ENCODE measurements at regions not wholly inside any gene's neighbourhood (a gene's known extent, or its start where the extent isn't known, plus 50 kb on each side); places are given as distances from the start of the nearest gene placed in this dataset.
A peak's percentile ranks its signal among the peaks of the same experiment; 100 is the strongest.
"Not testable (repeated sequence)": the region's sequence is repeated elsewhere in the genome, so short reads cannot be mapped to it uniquely, and the experiment has no call there.

GRCh38 chr6:168168330-168168729 is 89.3 kb upstream of the FRMD1 start:
- not testable (repeated sequence) for H3K36me3 Mint-ChIP-seq (ENCODE audit: low read depth); H3K9me3 Mint-ChIP-seq; H3K27me3 Mint-ChIP-seq; H3K4me1 Mint-ChIP-seq; H3K4me3 Mint-ChIP-seq; ATAC-seq (replicated peaks)
- H3K27ac Mint-ChIP-seq: peak overlapping the region; percentile 80

DNA sequence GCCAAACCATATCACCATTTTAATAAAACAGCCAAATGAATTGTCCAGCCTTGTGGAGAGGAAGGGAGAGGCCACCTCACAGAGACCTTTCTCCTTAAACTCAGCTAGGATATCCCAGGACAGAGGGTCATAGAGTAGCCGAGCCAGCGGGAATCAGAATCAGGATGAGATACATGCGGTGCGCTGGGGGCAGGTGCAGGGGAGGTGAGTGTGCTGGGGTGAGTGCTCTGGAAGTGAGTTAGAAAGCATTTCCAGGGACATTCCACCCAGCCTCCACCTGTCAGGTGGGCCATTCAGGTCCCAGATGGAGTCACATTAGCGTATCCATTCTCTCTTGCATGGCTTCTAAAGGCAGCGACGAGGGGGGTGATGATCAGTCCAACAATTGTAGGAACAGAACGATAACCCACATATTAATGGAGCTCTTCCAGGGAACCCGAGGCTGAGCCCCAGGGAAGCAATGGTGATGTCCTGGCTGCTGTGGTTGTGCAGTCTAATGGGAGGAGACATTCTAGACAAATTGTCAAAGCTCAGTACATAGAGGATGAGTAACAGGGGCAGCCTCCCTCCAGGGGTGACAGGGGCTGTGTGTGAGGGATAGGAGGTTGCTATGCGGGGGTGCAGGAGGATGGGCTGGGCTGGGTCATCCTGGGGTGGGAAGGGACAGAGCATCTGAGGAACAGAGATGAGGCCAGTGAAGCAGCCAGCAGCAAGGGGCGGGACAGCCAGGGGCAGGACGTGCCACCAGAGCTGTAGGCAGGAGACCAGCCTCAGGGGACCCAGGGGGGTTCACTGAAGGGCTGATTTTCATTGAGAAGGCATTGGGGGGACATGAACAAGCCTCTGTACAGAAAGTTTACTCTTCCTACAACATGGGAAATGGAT is 88.7 kb upstream of the FRMD1 start:
- H3K4me3 Mint-ChIP-seq: no peak overlapping the region
- H3K36me3 Mint-ChIP-seq (ENCODE audit: low read depth): no peaks in the 10 kb centered on the region
- peak overlapping the region; percentile 80 for H3K27ac Mint-ChIP-seq
- ATAC-seq (replicated peaks): no peak
- H3K4me1 Mint-ChIP-seq: no peaks in the 10 kb centered on the region
- peaks cover 6% of the 10 kb centered on the region for H3K27me3 Mint-ChIP-seq
- no peaks in the 10 kb centered on the region for H3K9me3 Mint-ChIP-seq

- Mint-ChIP-seq H3K4me3 (no peak overlapping the region), H3K27ac (no peak overlapping the region), H3K27me3 (peaks cover 6% of the 10 kb centered on the region), H3K36me3 (ENCODE audit: low read depth) (no peaks in the 10 kb centered on the region), H3K4me1 (no peaks in the 10 kb centered on the region), H3K9me3 (no peaks in the 10 kb centered on the region)
- ATAC-seq (replicated peaks): no peak
Measured at GRCh38 chr6:168166627-168167026, 87.6 kb upstream of the FRMD1 start.

- no peak overlapping the region for H3K4me3 Mint-ChIP-seq
- no peaks in the 10 kb centered on the region for H3K9me3 Mint-ChIP-seq
- peaks cover 6% of the 10 kb centered on the region for H3K27me3 Mint-ChIP-seq
- H3K4me1 Mint-ChIP-seq: no peaks in the 10 kb centered on the region
- no peak overlapping the region for H3K27ac Mint-ChIP-seq
- H3K36me3 Mint-ChIP-seq (ENCODE audit: low read depth): no peaks in the 10 kb centered on the region
- ATAC-seq (replicated peaks): no peak
Measured at GRCh38 chr6:168165891-168166290, 86.9 kb upstream of the FRMD1 start.

DNA sequence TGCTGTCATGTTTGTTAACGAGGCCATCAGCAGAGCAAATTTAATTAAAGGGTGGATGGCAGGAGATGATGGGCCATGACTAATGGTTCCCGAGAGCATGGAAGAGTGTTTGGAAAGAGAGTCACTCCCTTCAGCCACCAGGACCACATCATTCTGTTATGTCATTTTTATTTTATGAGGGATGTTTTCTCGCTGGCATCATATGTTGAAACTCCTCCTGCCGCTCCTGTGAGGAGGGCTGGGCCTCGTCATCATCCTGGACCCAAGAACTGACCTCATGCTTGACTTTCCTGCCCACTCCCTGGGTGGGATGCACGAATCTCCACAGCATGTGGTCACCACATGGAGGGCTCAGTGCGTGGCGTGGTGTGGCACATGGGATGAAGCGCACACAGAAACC is 86.4 kb upstream of the FRMD1 start:
- peaks cover 6% of the 10 kb centered on the region for H3K27me3 Mint-ChIP-seq
- H3K9me3 Mint-ChIP-seq: no peaks in the 10 kb centered on the region
- H3K27ac Mint-ChIP-seq: no peak overlapping the region
- no peaks in the 10 kb centered on the region for H3K4me1 Mint-ChIP-seq
- H3K4me3 Mint-ChIP-seq: no peak overlapping the region
- ATAC-seq (replicated peaks): no peak
- no peaks in the 10 kb centered on the region for H3K36me3 Mint-ChIP-seq (ENCODE audit: low read depth)

DNA sequence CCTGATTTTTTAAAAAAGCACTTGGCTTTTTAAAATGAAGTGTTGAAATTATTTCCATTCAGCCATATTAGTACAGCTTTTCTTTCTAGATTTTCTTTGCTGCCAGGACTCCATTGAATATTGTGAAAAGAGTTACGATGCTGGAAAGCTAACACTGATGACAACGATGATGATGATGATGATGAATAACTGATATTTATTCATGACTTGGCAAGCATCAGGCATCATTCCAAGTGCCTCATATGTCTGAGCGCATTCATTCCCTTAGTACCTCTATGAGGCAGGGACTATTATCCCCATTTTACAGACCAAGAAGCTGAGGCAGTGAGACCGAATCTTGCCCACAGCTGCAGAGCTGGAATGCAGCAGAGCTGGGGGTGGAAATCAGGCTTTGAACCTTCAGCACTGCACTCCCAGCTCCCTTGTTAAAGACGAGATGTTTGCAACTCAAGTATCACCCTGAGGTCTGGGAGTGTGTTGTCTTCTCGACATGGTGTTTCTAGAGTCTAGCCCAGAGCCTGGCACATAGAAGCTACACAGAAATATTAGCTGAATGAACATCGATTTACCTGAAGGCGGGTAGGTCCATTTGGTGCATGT is 85.5 kb upstream of the FRMD1 start:
- ATAC-seq (replicated peaks): no peak
- H3K27me3 Mint-ChIP-seq: peaks cover 6% of the 10 kb centered on the region
- no peaks in the 10 kb centered on the region for H3K9me3 Mint-ChIP-seq
- no peaks in the 10 kb centered on the region for H3K36me3 Mint-ChIP-seq (ENCODE audit: low read depth)
- no peaks in the 10 kb centered on the region for H3K4me1 Mint-ChIP-seq
- H3K27ac Mint-ChIP-seq: no peak overlapping the region
- no peak overlapping the region for H3K4me3 Mint-ChIP-seq

DNA sequence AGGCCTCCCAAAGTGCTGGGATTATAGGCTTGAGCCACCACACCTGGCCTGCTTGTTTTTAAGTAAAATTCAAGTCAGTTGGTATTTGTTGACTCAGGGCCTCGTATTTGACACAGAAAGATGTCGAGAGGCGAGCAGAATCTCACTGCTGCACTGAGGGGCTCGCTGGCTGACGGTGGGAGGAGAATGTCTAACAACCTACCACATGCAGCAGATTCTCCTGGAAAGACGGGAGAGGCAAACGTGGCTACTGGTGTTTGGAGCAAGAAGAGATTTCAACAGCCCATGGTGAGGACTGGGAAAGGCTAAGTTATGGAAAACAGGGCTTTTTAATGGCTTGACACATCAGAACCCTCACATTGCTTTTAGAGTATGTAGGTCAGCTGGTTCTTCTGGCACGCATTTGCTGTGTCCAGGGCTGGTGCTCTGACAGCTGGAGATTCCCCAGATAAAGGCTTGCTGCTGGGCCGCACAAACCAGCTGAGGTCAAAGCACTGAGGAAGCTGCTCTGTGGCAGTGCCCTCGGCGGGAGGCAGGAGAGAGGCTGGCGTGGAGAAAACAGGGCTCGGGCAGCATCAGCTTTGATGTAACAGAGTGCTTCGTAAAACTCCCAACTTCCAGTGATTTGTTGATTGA is 84.2 kb upstream of the FRMD1 start:
- H3K27me3 Mint-ChIP-seq: peaks cover 6% of the 10 kb centered on the region
- no peak overlapping the region for H3K4me3 Mint-ChIP-seq
- no peaks in the 10 kb centered on the region for H3K9me3 Mint-ChIP-seq
- no peaks in the 10 kb centered on the region for H3K4me1 Mint-ChIP-seq
- no peak for ATAC-seq (replicated peaks)
- no peaks in the 10 kb centered on the region for H3K36me3 Mint-ChIP-seq (ENCODE audit: low read depth)
- H3K27ac Mint-ChIP-seq: no peak overlapping the region

GRCh38 chr6:168162366-168162765 is 83.4 kb upstream of the FRMD1 start:
- no peak overlapping the region for H3K27ac Mint-ChIP-seq
- no peak overlapping the region for H3K4me3 Mint-ChIP-seq
- H3K9me3 Mint-ChIP-seq: no peaks in the 10 kb centered on the region
- H3K36me3 Mint-ChIP-seq (ENCODE audit: low read depth): no peaks in the 10 kb centered on the region
- no peaks in the 10 kb centered on the region for H3K4me1 Mint-ChIP-seq
- no peak for ATAC-seq (replicated peaks)
- peaks cover 6% of the 10 kb centered on the region for H3K27me3 Mint-ChIP-seq

DNA sequence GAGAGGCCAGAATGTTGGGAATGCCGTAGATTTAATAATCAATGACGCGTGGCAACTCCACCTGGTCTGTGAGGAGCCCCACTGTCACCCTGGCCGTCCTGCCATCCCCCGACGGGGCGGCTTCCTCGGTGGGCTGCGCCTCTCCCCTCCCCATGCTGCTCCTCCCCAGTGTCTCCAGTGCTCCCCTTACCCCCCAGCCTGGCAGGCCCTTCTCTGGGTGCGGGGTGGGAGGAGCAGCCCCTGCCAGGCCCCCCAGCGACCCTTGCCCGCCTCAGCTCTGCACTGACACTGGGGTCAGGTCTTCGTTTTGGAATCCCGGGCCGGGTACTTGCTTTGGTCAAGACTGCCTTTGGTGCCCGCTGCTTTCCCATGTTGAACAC is 82.3 kb upstream of the FRMD1 start:
- peaks cover 6% of the 10 kb centered on the region for H3K27me3 Mint-ChIP-seq
- no peak overlapping the region for H3K4me3 Mint-ChIP-seq
- no peak overlapping the region for H3K27ac Mint-ChIP-seq
- no peaks in the 10 kb centered on the region for H3K9me3 Mint-ChIP-seq
- no peaks in the 10 kb centered on the region for H3K4me1 Mint-ChIP-seq
- no peaks in the 10 kb centered on the region for H3K36me3 Mint-ChIP-seq (ENCODE audit: low read depth)
- no peak for ATAC-seq (replicated peaks)

- ATAC-seq (replicated peaks): no peak
- H3K4me1 Mint-ChIP-seq: no peaks in the 10 kb centered on the region
- no peak overlapping the region for H3K4me3 Mint-ChIP-seq
- H3K9me3 Mint-ChIP-seq: no peaks in the 10 kb centered on the region
- peaks cover 10% of the 10 kb centered on the region for H3K27me3 Mint-ChIP-seq
- H3K36me3 Mint-ChIP-seq (ENCODE audit: low read depth): no peaks in the 10 kb centered on the region
- no peak overlapping the region for H3K27ac Mint-ChIP-seq
Measured at GRCh38 chr6:168160506-168161370, 81.7 kb upstream of the FRMD1 start.

- Mint-ChIP-seq H3K4me1 (no peaks in the 10 kb centered on the region), H3K4me3 (no peak overlapping the region), H3K27me3 (peaks cover 10% of the 10 kb centered on the region), H3K9me3 (no peaks in the 10 kb centered on the region), H3K36me3 (ENCODE audit: low read depth) (no peaks in the 10 kb centered on the region), H3K27ac (no peak overlapping the region)
- no peak for ATAC-seq (replicated peaks)
Measured at GRCh38 chr6:168159506-168159905, 80.5 kb upstream of the FRMD1 start.

GRCh38 chr6:168158980-168159349 is 80.0 kb upstream of the FRMD1 start:
- Mint-ChIP-seq H3K36me3 (ENCODE audit: low read depth) (no peaks in the 10 kb centered on the region), H3K27ac (no peak overlapping the region), H3K4me3 (no peak overlapping the region), H3K9me3 (no peaks in the 10 kb centered on the region), H3K4me1 (no peaks in the 10 kb centered on the region), H3K27me3 (peaks cover 13% of the 10 kb centered on the region)
- no peak for ATAC-seq (replicated peaks)

DNA sequence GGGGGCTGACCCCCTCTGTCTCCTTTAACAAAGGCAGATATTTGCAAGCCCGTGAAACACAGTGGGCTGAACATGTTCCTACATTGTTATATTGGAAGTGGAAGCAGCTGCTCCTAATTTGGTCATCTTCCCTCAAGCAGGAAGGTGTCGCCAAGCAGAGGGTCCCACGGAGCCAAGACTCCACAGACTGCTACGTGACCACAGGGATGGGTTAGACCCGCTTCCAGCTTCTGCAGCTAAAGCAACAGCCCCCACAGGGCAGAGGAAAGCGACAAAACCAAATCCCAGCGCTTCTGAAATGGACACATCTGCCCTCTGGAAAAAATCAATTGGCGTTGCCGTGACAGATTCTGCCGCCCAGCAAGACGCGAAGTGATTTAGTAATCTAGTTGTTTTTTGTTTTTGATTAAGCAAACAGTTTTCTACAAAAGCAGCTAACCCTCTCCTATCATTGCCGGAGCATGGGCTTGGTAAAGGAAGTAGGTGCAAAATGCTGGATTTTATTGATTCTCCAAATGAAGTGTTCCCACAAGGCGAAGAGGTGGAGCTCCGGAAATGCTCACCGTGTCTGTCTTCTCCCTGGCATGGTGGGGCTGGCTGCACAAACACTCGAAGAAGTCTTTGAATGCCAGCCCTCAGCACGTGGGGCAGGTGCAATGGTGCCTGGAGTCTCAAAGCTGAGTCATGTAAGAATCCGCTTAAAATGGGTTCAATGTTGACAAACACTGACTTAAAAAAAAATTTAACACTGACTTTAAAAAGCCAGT is 79.4 kb upstream of the FRMD1 start:
- no peak for ATAC-seq (replicated peaks)
- Mint-ChIP-seq H3K9me3 (no peaks in the 10 kb centered on the region), H3K4me3 (no peak overlapping the region), H3K27ac (no peak overlapping the region), H3K36me3 (ENCODE audit: low read depth) (no peaks in the 10 kb centered on the region), H3K27me3 (peaks cover 12% of the 10 kb centered on the region), H3K4me1 (no peaks in the 10 kb centered on the region)
